Tibial artery (tissue), 4 donors: ENCODE measurements at regions not wholly inside any gene's neighbourhood (a gene's known extent, or its start where the extent isn't known, plus 50 kb on each side); places are given as distances from the start of the nearest gene placed in this dataset.

Experiments used
- DNase-seq, 2 donors: peaks; one replicate each; pipeline ENCODE4 v3.0.0-alpha.2; 2019
- H3K27ac ChIP-seq, 2 donors: fragments of 200-600 bp; sonication (generic) in 1 of 2; 1 replicate in 1 of 2; 2 replicates in 1 of 2; pipeline ENCODE4 v1.5.1; 2018 to 2019; ENCODE audit warnings: mild to moderate bottlenecking in 1 of 2
- H3K27me3 ChIP-seq, 2 donors: fragments of 200-600 bp; sonication (generic) in 1 of 2; one replicate each; pipeline versions ENCODE4 v1.5.1 to v1.6.0; 2016 to 2019
- H3K36me3 ChIP-seq, 3 donors: fragments of 200-600 bp; sonication (generic) in 2 of 3; one replicate each; pipeline ENCODE4 v1.5.1; 2016 to 2019; ENCODE audit warnings: mild to moderate bottlenecking in 2 of 3
- H3K4me1 ChIP-seq, 4 donors: fragments of 200-600 bp; sonication (generic) in 2 of 4; 1 replicate in 3 of 4; 2 replicates in 1 of 4; pipeline ENCODE4 v1.5.1; 2016 to 2019
- H3K4me3 ChIP-seq, 2 donors: fragments of 200-600 bp; sonication (generic) in 1 of 2; 1 replicate in 1 of 2; 2 replicates in 1 of 2; pipeline ENCODE4 v1.5.1; 2018 to 2019; ENCODE audit warnings: mild to moderate bottlenecking in 2 of 2
- H3K9me3 ChIP-seq, 3 donors: fragments of 200-600 bp; sonication (generic) in 1 of 3; one replicate each; pipeline ENCODE4 v1.5.1; 2016 to 2019
- intact Hi-C: fragments of 100-400 bp; cut with DNase I; formaldehyde crosslinking; loops from one replicate; pipeline ENCODE4 v1.15.0; 2023; ENCODE audit warnings: low total_unique reads
- TF ChIP-seq, protein P1 (sequence below), 2 experiments: fragments of 200-600 bp in 1 of 2; fragments of 450-650 bp in 1 of 2; IDR thresholded peaks; one replicate each; pipeline ENCODE4 v1.5.1; 2017 to 2019; ENCODE audit warnings: antibody characterized with exemption in 2 of 2, mild to moderate bottlenecking in 1 of 2, moderate library complexity in 1 of 2

- Histone ChIP-seq H3K27me3 (no peaks in the 10 kb centered on the region), H3K4me3 (no peak overlapping the region), H3K4me1 (peaks cover 0 to 18% (median 9%) of the 10 kb centered on the region in 4 donors), H3K36me3 (no peaks in the 10 kb centered on the region), H3K9me3 (no peaks in the 10 kb centered on the region), H3K27ac (no peak overlapping the region)
- intact Hi-C loops, result no loop called here
- DNase-seq, result no peak
- TF ChIP-seq, protein P1, sequence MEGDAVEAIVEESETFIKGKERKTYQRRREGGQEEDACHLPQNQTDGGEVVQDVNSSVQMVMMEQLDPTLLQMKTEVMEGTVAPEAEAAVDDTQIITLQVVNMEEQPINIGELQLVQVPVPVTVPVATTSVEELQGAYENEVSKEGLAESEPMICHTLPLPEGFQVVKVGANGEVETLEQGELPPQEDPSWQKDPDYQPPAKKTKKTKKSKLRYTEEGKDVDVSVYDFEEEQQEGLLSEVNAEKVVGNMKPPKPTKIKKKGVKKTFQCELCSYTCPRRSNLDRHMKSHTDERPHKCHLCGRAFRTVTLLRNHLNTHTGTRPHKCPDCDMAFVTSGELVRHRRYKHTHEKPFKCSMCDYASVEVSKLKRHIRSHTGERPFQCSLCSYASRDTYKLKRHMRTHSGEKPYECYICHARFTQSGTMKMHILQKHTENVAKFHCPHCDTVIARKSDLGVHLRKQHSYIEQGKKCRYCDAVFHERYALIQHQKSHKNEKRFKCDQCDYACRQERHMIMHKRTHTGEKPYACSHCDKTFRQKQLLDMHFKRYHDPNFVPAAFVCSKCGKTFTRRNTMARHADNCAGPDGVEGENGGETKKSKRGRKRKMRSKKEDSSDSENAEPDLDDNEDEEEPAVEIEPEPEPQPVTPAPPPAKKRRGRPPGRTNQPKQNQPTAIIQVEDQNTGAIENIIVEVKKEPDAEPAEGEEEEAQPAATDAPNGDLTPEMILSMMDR (IDR thresholded peaks at IDR 0.05), result no peak
Measured at GRCh38 chr2:215796140-215796855, 217.1 kb downstream of the MREG start.

GRCh38 chr2:215794829-215795546 is 218.4 kb downstream of the MREG start:
- H3K36me3 ChIP-seq, result no peaks in the 10 kb centered on the region
- TF ChIP-seq, protein P1 (IDR thresholded peaks at IDR 0.05), result no peak
- no peaks in the 10 kb centered on the region for H3K27me3 ChIP-seq
- peaks cover 0 to 12% (median 9%) of the 10 kb centered on the region in 4 donors for H3K4me1 ChIP-seq
- no peak for DNase-seq
- intact Hi-C loops, result no loop called here
- H3K27ac ChIP-seq, result no peak overlapping the region
- no peak overlapping the region for H3K4me3 ChIP-seq
- no peaks in the 10 kb centered on the region for H3K9me3 ChIP-seq

- no peaks in the 10 kb centered on the region for H3K27me3 ChIP-seq
- DNase-seq, result peak in 1 of 2 donors; percentile 68
- no peaks in the 10 kb centered on the region for H3K9me3 ChIP-seq
- no peaks in the 10 kb centered on the region for H3K36me3 ChIP-seq
- peak overlapping the region; percentile 58 to 59 for H3K27ac ChIP-seq
- H3K4me1 ChIP-seq, result peaks cover 0 to 12% (median 9%) of the 10 kb centered on the region in 4 donors
- intact Hi-C loops, result no loop called here
- no peak overlapping the region for H3K4me3 ChIP-seq
- TF ChIP-seq, protein P1 (IDR thresholded peaks at IDR 0.05), result no peak
Measured at GRCh38 chr2:215793747-215794595, 219.4 kb downstream of the MREG start.

- Histone ChIP-seq H3K27me3 (no peaks in the 10 kb centered on the region), H3K4me1 (peaks cover 0 to 12% (median 9%) of the 10 kb centered on the region in 4 donors), H3K4me3 (no peak overlapping the region), H3K9me3 (no peaks in the 10 kb centered on the region), H3K36me3 (no peaks in the 10 kb centered on the region), H3K27ac (no peak overlapping the region)
- intact Hi-C loops, result no loop called here
- DNase-seq, result no peak
- TF ChIP-seq, protein P1 (IDR thresholded peaks at IDR 0.05), result no peak
Measured at GRCh38 chr2:215791481-215791937, 221.8 kb downstream of the MREG start.
